ENCODE measurements at regions not wholly inside any gene's neighbourhood (a gene's known extent, or its start where the extent isn't known, plus 50 kb on each side); places are given as distances from the start of the nearest gene placed in this dataset.

DNA sequence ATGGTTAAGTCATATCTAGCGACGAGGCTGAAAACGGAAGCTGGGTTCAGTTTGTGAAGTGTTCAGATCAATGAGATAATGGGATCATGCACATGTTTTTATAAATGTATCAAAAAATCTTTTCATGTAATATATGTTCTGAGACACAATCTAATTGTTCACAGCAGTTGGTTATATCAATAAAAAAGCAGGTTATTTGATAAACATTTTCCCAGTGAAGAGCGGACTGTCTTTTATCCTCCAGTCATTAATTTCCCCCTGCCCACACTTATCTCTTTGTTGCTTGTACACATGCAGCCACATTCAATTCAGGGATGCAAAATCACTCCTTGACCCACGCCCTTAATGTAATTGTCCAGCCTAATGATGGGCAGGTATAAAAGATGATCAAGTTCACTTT, 563.1 kb downstream of the INHBA start:
- DNase-seq (ENCODE audit: low read depth) = no peak
- H3K4me3 ChIP-seq (ENCODE audit: low read depth, low read length) = no peak overlapping the region
- TF ChIP-seq, protein P1, sequence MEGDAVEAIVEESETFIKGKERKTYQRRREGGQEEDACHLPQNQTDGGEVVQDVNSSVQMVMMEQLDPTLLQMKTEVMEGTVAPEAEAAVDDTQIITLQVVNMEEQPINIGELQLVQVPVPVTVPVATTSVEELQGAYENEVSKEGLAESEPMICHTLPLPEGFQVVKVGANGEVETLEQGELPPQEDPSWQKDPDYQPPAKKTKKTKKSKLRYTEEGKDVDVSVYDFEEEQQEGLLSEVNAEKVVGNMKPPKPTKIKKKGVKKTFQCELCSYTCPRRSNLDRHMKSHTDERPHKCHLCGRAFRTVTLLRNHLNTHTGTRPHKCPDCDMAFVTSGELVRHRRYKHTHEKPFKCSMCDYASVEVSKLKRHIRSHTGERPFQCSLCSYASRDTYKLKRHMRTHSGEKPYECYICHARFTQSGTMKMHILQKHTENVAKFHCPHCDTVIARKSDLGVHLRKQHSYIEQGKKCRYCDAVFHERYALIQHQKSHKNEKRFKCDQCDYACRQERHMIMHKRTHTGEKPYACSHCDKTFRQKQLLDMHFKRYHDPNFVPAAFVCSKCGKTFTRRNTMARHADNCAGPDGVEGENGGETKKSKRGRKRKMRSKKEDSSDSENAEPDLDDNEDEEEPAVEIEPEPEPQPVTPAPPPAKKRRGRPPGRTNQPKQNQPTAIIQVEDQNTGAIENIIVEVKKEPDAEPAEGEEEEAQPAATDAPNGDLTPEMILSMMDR (IDR thresholded peaks at IDR 0.05; ENCODE audit: insufficient read depth, low read length) = no peak

DNA sequence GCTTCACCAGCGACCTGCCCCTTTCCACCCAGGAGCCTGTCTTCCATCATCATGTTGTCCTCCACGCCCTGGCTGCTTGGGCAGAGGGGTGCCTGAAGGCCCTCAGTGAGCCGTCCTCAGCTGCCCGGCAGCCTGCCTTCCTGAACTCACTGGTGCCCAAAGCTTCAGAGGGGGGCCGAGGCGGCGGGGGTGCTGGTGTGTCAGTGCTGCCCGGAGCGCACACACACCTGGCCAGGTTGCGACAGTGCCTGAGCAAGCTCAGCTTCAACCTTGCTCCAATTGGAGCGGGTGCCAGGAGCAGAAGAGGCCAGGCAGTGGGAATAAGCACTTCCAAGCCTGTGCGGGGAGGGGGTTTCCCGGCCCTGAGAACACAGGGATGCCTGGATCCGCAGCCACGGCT, 566.3 kb downstream of the INHBA start:
- no peak overlapping the region for H3K4me3 ChIP-seq (ENCODE audit: low read depth, low read length)
- DNase-seq (ENCODE audit: low read depth) = no peak
- TF ChIP-seq, protein P1 (IDR thresholded peaks at IDR 0.05; ENCODE audit: insufficient read depth, low read length) = no peak

DNA sequence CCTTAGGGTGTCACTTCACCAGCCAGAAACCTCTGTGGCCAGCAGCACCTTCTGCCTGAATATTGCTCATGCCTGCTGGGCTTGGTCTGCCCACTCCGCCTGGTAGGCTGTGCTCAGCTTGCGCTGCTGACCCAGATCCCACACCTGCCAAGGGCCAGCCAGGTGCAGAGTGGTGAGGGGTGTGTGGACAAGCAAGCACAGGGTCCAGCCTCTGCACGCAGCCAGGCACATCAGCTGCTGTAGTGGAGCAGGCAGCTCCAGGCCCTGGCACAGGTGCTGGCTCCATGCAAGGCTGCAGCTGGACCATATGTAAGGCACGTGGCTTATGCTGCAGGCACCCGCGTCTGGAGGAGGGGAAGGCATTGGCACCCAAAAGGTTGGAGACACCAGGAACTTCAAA, 567.4 kb downstream of the INHBA start:
- no peak overlapping the region for H3K4me3 ChIP-seq (ENCODE audit: low read depth, low read length)
- DNase-seq (ENCODE audit: low read depth) = no peak
- TF ChIP-seq, protein P1 (IDR thresholded peaks at IDR 0.05; ENCODE audit: insufficient read depth, low read length) = no peak

DNA sequence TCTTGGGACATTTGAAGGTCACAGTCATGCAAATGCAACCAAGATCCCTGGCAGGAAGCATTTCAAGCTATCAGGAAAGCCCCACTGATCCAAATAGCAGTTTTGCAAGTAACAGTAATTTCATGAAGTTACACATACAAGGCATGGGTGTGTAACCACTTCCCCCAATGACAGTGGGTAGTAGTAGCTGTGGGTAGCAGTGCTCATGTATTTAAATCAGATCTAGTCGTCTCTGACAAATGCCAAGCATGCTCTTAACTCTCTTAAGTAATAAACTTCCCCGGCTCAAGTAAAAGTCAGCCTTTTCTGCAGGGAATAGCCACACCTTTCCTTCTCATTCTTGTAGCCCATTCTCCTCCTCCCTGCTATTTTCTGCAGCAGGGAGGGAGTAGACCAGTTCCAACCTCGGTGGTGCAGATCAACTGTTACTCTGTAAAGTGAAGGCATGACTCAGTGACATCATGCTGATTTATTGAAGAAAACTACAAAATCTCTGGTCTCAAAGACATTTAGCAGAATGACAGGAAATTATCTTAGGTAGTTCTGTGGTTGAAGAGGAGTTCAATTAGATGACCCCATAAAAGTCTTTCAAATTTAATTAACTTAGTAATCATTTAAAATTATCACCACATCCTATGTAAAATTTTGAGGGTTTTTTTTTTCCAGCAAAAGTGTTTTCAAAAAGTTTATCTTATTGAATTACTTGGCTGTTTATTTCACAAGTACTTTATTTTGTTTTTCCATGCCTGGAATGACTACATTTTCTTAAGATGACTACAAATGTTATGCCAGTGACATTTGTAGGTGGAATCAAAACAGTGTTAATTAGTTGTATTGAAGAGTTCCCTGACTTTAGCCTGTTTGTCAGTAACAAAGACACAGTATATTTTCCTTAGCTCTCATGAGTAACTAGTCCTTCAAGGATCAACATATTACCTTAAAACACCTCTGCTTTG, 568.3 kb downstream of the INHBA start:
- TF ChIP-seq, protein P1 (IDR thresholded peaks at IDR 0.05; ENCODE audit: insufficient read depth, low read length) = no peak
- DNase-seq (ENCODE audit: low read depth) = peak; percentile 53

DNA sequence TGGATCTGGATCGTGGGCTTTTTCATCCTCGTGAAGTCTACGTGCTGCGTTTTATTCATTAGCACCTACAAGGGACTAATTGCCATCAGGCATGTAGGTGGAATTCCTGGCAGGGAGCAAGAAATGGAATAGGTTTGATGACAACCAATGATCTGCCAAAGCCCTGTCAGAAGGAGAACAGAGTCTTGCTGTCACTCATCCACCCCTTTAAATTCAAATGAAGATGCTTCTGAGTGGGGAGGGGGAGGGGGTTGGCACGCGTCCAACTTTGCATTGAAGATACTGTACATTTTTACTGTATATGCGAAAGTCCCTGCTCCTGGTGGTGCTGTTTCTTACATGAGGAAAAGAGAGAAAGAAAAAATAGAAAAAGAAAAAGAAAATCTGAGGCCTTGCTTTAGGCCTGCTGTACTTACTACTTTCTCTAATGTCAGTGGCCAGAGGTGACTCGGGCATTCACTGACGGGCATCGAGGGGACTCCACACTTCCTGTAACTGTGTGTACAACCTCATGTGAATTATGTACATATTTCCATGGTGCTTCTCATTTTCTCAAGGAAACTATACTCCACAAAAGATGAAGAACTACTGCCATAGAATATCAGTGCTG, 569.1 kb downstream of the INHBA start:
- TF ChIP-seq, protein P1 (IDR thresholded peaks at IDR 0.05; ENCODE audit: insufficient read depth, low read length) = no peak
- no peak for DNase-seq (ENCODE audit: low read depth)
- H3K4me3 ChIP-seq (ENCODE audit: low read depth, low read length) = no peak overlapping the region

More for the DNA sequence above, 568.3 kb downstream of the INHBA start:
- H3K4me3 ChIP-seq (ENCODE audit: low read depth, low read length) = no peak overlapping the region

DNA sequence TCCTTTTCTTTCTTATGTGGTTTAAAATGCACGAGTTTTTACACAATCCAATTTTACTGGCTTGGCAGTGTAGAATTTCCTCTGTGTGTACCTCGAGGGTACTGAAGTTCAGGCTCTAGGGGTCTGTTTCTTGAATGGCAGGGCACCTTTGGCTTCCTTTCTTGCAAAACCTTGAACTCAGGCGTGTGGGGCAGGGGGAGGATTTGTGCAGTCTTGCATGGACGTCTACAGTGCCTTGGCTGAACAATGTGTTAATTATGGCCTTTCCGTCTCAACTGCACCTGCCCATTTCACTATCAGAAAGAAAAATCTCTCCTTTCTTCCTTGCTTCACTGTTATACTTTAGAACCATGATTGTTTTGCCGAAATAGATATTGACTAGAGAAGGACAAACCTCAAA, 570.9 kb downstream of the INHBA start:
- no peak for DNase-seq (ENCODE audit: low read depth)
- H3K4me3 ChIP-seq (ENCODE audit: low read depth, low read length) = no peak overlapping the region
- TF ChIP-seq, protein P1 (IDR thresholded peaks at IDR 0.05; ENCODE audit: insufficient read depth, low read length) = no peak

Measured in fibroblast of the aortic adventitia (primary cell).